ENCODE measurements at regions not wholly inside any gene's neighbourhood (a gene's known extent, or its start where the extent isn't known, plus 50 kb on each side); places are given as distances from the start of the nearest gene placed in this dataset.
A peak's percentile ranks its signal among the peaks of the same experiment; 100 is the strongest.

GRCh38 chr10:10911035-10911434, 106.6 kb upstream of the CELF2 start:
- Histone ChIP-seq H3K27me3 (no peaks in the 10 kb centered on the region), H3K36me3 (no peaks in the 10 kb centered on the region), H3K4me3 (no peak overlapping the region), H3K27ac (peak overlapping the region; percentile 90), H3K9me3 (ENCODE audit: low read depth) (no peaks in the 10 kb centered on the region), H3K4me1 (ENCODE audit: low read depth) (peaks cover 49% of the 10 kb centered on the region)
- TF ChIP-seq, protein P1, sequence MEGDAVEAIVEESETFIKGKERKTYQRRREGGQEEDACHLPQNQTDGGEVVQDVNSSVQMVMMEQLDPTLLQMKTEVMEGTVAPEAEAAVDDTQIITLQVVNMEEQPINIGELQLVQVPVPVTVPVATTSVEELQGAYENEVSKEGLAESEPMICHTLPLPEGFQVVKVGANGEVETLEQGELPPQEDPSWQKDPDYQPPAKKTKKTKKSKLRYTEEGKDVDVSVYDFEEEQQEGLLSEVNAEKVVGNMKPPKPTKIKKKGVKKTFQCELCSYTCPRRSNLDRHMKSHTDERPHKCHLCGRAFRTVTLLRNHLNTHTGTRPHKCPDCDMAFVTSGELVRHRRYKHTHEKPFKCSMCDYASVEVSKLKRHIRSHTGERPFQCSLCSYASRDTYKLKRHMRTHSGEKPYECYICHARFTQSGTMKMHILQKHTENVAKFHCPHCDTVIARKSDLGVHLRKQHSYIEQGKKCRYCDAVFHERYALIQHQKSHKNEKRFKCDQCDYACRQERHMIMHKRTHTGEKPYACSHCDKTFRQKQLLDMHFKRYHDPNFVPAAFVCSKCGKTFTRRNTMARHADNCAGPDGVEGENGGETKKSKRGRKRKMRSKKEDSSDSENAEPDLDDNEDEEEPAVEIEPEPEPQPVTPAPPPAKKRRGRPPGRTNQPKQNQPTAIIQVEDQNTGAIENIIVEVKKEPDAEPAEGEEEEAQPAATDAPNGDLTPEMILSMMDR (IDR thresholded peaks at IDR 0.05; ENCODE audit: low read depth, low read length) = no peak
- DNase-seq (ENCODE audit: low read depth in 1 of 2, low spot score in 1 of 2) = peak in 1 of 2 donors; percentile 21

- peak; percentile 79 to 94 for DNase-seq (ENCODE audit: low read depth in 1 of 2, low spot score in 1 of 2)
- Histone ChIP-seq H3K27me3 (no peaks in the 10 kb centered on the region), H3K27ac (peak overlapping the region; percentile 90), H3K4me1 (ENCODE audit: low read depth) (peaks cover 49% of the 10 kb centered on the region), H3K4me3 (no peak overlapping the region), H3K9me3 (ENCODE audit: low read depth) (no peaks in the 10 kb centered on the region), H3K36me3 (no peaks in the 10 kb centered on the region)
- TF ChIP-seq, protein P1 (IDR thresholded peaks at IDR 0.05; ENCODE audit: low read depth, low read length) = no peak
Measured at GRCh38 chr10:10911471-10911921, 106.2 kb upstream of the CELF2 start.

- H3K9me3 ChIP-seq (ENCODE audit: low read depth) = no peaks in the 10 kb centered on the region
- peak; percentile 62 to 65 for DNase-seq (ENCODE audit: low read depth in 1 of 2, low spot score in 1 of 2)
- H3K36me3 ChIP-seq = no peaks in the 10 kb centered on the region
- peak overlapping the region; percentile 89 for H3K27ac ChIP-seq
- TF ChIP-seq, protein P1 (IDR thresholded peaks at IDR 0.05; ENCODE audit: low read depth, low read length) = no peak
- no peaks in the 10 kb centered on the region for H3K27me3 ChIP-seq
- peaks cover 54% of the 10 kb centered on the region for H3K4me1 ChIP-seq (ENCODE audit: low read depth)
- H3K4me3 ChIP-seq = no peak overlapping the region
Measured at GRCh38 chr10:10914144-10914543, 103.5 kb upstream of the CELF2 start.

- TF ChIP-seq, protein P1 (IDR thresholded peaks at IDR 0.05; ENCODE audit: low read depth, low read length) = no peak
- Histone ChIP-seq H3K27ac (peak overlapping the region; percentile 89), H3K9me3 (ENCODE audit: low read depth) (no peaks in the 10 kb centered on the region), H3K36me3 (no peaks in the 10 kb centered on the region), H3K27me3 (no peaks in the 10 kb centered on the region), H3K4me3 (no peak overlapping the region), H3K4me1 (ENCODE audit: low read depth) (peaks cover 53% of the 10 kb centered on the region)
- no peak for DNase-seq (ENCODE audit: low read depth in 1 of 2, low spot score in 1 of 2)
Measured at GRCh38 chr10:10915215-10915614, 102.5 kb upstream of the CELF2 start.

DNA sequence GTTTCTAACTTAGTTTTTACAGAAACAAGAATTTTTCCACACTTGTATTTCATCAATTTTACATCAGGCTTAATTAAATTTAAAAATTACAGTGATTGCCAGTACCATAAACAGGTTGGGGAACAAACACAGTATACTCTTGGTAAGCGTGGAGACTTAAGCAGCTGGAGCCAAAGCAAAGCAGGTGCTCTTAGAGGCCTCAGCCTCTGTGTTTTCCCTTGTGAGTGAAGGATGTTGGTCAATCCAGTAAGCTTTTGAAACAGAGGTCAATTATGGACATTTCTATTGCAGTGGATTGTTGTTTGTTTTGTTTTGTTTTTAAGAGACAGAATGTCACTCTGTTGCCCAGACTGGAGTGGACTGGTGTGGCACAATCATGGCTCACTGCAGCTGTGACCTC, 100.6 kb upstream of the CELF2 start:
- TF ChIP-seq, protein P1 (IDR thresholded peaks at IDR 0.05; ENCODE audit: low read depth, low read length) = no peak

GRCh38 chr10:10919976-10920375, 97.7 kb upstream of the CELF2 start:
- no peak overlapping the region for H3K27ac ChIP-seq
- no peak overlapping the region for H3K4me3 ChIP-seq
- no peak for DNase-seq (ENCODE audit: low read depth in 1 of 2, low spot score in 1 of 2)
- no peaks in the 10 kb centered on the region for H3K9me3 ChIP-seq (ENCODE audit: low read depth)
- no peaks in the 10 kb centered on the region for H3K36me3 ChIP-seq
- no peaks in the 10 kb centered on the region for H3K27me3 ChIP-seq
- peaks cover 11% of the 10 kb centered on the region for H3K4me1 ChIP-seq (ENCODE audit: low read depth)
- TF ChIP-seq, protein P1 (IDR thresholded peaks at IDR 0.05; ENCODE audit: low read depth, low read length) = no peak

More for the DNA sequence above, 100.6 kb upstream of the CELF2 start:
- peaks cover 38% of the 10 kb centered on the region for H3K4me1 ChIP-seq (ENCODE audit: low read depth)
- no peak overlapping the region for H3K4me3 ChIP-seq
- H3K9me3 ChIP-seq (ENCODE audit: low read depth) = no peaks in the 10 kb centered on the region
- DNase-seq (ENCODE audit: low read depth in 1 of 2, low spot score in 1 of 2) = no peak
- H3K27me3 ChIP-seq = no peaks in the 10 kb centered on the region
- no peaks in the 10 kb centered on the region for H3K36me3 ChIP-seq
- H3K27ac ChIP-seq = no peak overlapping the region
